HepG2 (cell line): ENCODE measurements at regions not wholly inside any gene's neighbourhood (a gene's known extent, or its start where the extent isn't known, plus 50 kb on each side); places are given as distances from the start of the nearest gene placed in this dataset.

Experiments
- ELF1 ChIP-seq: sonication (generic); formaldehyde crosslinking; IDR thresholded peaks from 2 replicates; pipeline ENCODE4 v1.4.0; 2020; ENCODE audit warnings: missing genetic modification reagents
- ELF3 ChIP-seq: IDR thresholded peaks from 2 replicates; pipeline ENCODE4 v1.6.1; 2016; ENCODE audit warnings: missing genetic modification reagents, missing compliant biosample characterization
- EP300 ChIP-seq, 3 experiments: sonication (generic) in 1 of 3; formaldehyde crosslinking in 1 of 3; IDR thresholded peaks; 2 replicates each; pipeline versions ENCODE4 v1.5.1 to v1.6.1; 2011 to 2020; ENCODE audit warnings: low read depth in 2 of 3, low read length in 2 of 3, borderline replicate concordance in 1 of 3, improper control_type of control experiment in 1 of 3, mild to moderate bottlenecking in 1 of 3, missing genetic modification reagents in 1 of 3, moderate library complexity in 1 of 3
- FOXA1 ChIP-seq, 2 experiments: fragments of 450-650 bp in 1 of 2; sonication (generic) in 1 of 2; formaldehyde crosslinking in 1 of 2; IDR thresholded peaks; 2 replicates each; pipeline versions ENCODE4 v1.4.0 to v1.6.1; 2016 to 2020; ENCODE audit warnings: missing genetic modification reagents in 1 of 2
- GABPA ChIP-seq, 2 experiments: IDR thresholded peaks; 2 replicates each; pipeline ENCODE4 v1.6.1; 2011 to 2016; ENCODE audit warnings: low read depth in 2 of 2, low read length in 1 of 2, missing biosample characterization in 1 of 2, missing genetic modification characterization in 1 of 2
- GATAD2A ChIP-seq: IDR thresholded peaks from 2 replicates; pipeline ENCODE4 v1.6.1; 2016
- IRF2 ChIP-seq: IDR thresholded peaks from 2 replicates; pipeline ENCODE4 v1.6.1; 2018; ENCODE audit warnings: missing genetic modification reagents, missing compliant biosample characterization
- KAT8 ChIP-seq: IDR thresholded peaks from 2 replicates; pipeline ENCODE4 v1.6.1; 2016; ENCODE audit warnings: missing genetic modification reagents, missing compliant biosample characterization
- MIER2 ChIP-seq: IDR thresholded peaks from 2 replicates; pipeline ENCODE4 v1.6.1; 2016; ENCODE audit warnings: missing biosample characterization, missing genetic modification reagents
- MIXL1 ChIP-seq: IDR thresholded peaks from 2 replicates; pipeline ENCODE4 v1.6.1; 2016
- MXD4 ChIP-seq: IDR thresholded peaks from 2 replicates; pipeline ENCODE4 v1.6.1; 2016; ENCODE audit warnings: mild to moderate bottlenecking, missing biosample characterization, missing genetic modification reagents
- NAIF1 ChIP-seq: sonication (generic); formaldehyde crosslinking; IDR thresholded peaks from 2 replicates; pipeline ENCODE4 v1.5.0; 2020; ENCODE audit warnings: mild to moderate bottlenecking, missing genetic modification reagents, borderline replicate concordance
- NFIC ChIP-seq: IDR thresholded peaks from 2 replicates; pipeline ENCODE4 v1.6.1; 2012; ENCODE audit warnings: mild to moderate bottlenecking, low read length, inconsistent platforms
- NFKB2 ChIP-seq: sonication (generic); formaldehyde crosslinking; IDR thresholded peaks from 2 replicates; pipeline ENCODE4 v1.4.0; 2020; ENCODE audit warnings: missing genetic modification reagents, borderline replicate concordance
- ONECUT2 ChIP-seq: sonication (generic); formaldehyde crosslinking; IDR thresholded peaks from 2 replicates; pipeline ENCODE4 v1.4.0; 2020; ENCODE audit warnings: missing genetic modification reagents
- POGZ ChIP-seq: sonication (generic); formaldehyde crosslinking; IDR thresholded peaks from 2 replicates; pipeline ENCODE4 v1.4.0; 2020; ENCODE audit warnings: mild to moderate bottlenecking, missing genetic modification reagents
- RBM22 ChIP-seq: fragments of 200-400 bp; formaldehyde crosslinking; optimal IDR thresholded peaks from 2 replicates; pipeline ENCODE3; 2017; ENCODE audit warnings: mild to moderate bottlenecking, low read length, moderate library complexity
- SAP130 ChIP-seq: IDR thresholded peaks from 2 replicates; pipeline ENCODE4 v1.6.1; 2016; ENCODE audit warnings: low read depth
- SIX1 ChIP-seq: sonication (generic); formaldehyde crosslinking; IDR thresholded peaks from 2 replicates; pipeline ENCODE4 v1.4.0; 2020; ENCODE audit warnings: missing genetic modification reagents, borderline replicate concordance
- SOX13 ChIP-seq, 3 experiments: fragments of 450-650 bp in 1 of 3; sonication (generic) in 1 of 3; formaldehyde crosslinking in 1 of 3; IDR thresholded peaks in 2 of 3; conservative IDR thresholded peaks in 1 of 3; 2 replicates each; pipeline versions ENCODE4 v1.5.0 to v1.6.1; 2016 to 2020; ENCODE audit warnings: antibody characterized with exemption in 1 of 3, mild to moderate bottlenecking in 1 of 3, missing compliant biosample characterization in 1 of 3, missing genetic modification reagents in 1 of 3, moderate library complexity in 1 of 3
- TCF7 ChIP-seq: sonication (generic); IDR thresholded peaks from 2 replicates; pipeline ENCODE4 v1.6.1; 2016; ENCODE audit warnings: antibody characterized with exemption, low read depth
- ZNF614 ChIP-seq: IDR thresholded peaks from 2 replicates; pipeline ENCODE4 v1.6.1; 2018; ENCODE audit warnings: missing biosample characterization, missing genetic modification reagents, inconsistent platforms, borderline replicate concordance
- ZNF644 ChIP-seq: IDR thresholded peaks from 2 replicates; pipeline ENCODE4 v1.6.1; 2016; ENCODE audit warnings: low read depth
- TF ChIP-seq, protein P1 (sequence below): sonication (generic); formaldehyde crosslinking; IDR thresholded peaks from 2 replicates; pipeline ENCODE4 v1.5.1; 2020; ENCODE audit warnings: missing genetic modification reagents, mild to moderate bottlenecking, borderline replicate concordance
- TF ChIP-seq, protein P2 (sequence below): sonication (generic); formaldehyde crosslinking; IDR thresholded peaks from 2 replicates; pipeline ENCODE4 v1.5.0; 2020; ENCODE audit warnings: mild to moderate bottlenecking, missing genetic modification reagents, borderline replicate concordance
- TF ChIP-seq, protein P3 (sequence below): sonication (generic); formaldehyde crosslinking; IDR thresholded peaks from 2 replicates; pipeline ENCODE4 v1.4.0; 2020; ENCODE audit warnings: missing genetic modification reagents

DNA sequence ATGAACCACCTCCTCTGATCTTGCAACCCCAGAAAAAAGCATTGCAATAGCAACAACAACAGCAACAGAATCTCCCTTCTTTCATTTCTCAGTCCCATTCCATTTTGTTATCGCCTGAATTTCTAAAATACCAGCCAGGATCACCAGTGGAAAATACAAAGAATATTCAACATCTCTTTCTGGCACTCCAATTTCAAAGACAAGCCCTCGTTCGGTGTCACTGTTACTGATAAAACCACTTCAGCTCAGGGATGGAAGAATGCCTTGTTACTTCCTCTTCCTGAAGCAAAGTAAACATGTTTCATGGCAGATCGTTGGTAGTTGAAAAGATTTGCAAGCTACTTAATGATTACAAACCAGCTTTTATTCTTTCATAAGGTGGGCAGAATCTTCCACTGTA is 94.0 kb upstream of the SPTLC3 start (continued):
- TF ChIP-seq ONECUT2 (CRISPR knock-in tag), result no peak
- TF ChIP-seq FOXA1 (IDR thresholded peaks at IDR 0.05), result no peak
- TF ChIP-seq FOXA1 (CRISPR knock-in tag; IDR thresholded peaks at IDR 0.05), result peak; percentile 89
- peak; percentile 65 for TF ChIP-seq SAP130 (CRISPR knock-in tag)
- 0 out of 2 replicates have a peak, but pooled peaks have one; percentile 24 for TF ChIP-seq ZNF614 (CRISPR knock-in tag)
- peak; percentile 43; the same call in 1 of the 2 replicates for TF ChIP-seq SIX1 (CRISPR knock-in tag)
- peak; percentile 80 for TF ChIP-seq GATAD2A (CRISPR knock-in tag)
- peak in 1 of 2 experiments; percentile 58; a peak in 2 of 4 replicates for TF ChIP-seq EP300 (IDR thresholded peaks at IDR 0.05; ENCODE audit: low read depth in 2 of 2, low read length in 2 of 2)
- TF ChIP-seq EP300 (CRISPR knock-in tag; IDR thresholded peaks at IDR 0.05; ENCODE audit: borderline replicate concordance), result no peak
- TF ChIP-seq, protein P1, sequence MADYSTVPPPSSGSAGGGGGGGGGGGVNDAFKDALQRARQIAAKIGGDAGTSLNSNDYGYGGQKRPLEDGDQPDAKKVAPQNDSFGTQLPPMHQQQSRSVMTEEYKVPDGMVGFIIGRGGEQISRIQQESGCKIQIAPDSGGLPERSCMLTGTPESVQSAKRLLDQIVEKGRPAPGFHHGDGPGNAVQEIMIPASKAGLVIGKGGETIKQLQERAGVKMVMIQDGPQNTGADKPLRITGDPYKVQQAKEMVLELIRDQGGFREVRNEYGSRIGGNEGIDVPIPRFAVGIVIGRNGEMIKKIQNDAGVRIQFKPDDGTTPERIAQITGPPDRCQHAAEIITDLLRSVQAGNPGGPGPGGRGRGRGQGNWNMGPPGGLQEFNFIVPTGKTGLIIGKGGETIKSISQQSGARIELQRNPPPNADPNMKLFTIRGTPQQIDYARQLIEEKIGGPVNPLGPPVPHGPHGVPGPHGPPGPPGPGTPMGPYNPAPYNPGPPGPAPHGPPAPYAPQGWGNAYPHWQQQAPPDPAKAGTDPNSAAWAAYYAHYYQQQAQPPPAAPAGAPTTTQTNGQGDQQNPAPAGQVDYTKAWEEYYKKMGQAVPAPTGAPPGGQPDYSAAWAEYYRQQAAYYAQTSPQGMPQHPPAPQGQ (CRISPR knock-in tag), result no peak
- no peak for TF ChIP-seq MIER2
- TF ChIP-seq SOX13 (IDR thresholded peaks at IDR 0.05), result peak; percentile 55; the same call in 1 of the 2 replicates
- TF ChIP-seq SOX13 (CRISPR knock-in tag; conservative IDR thresholded peaks at IDR 0.05 in 1 of 2, IDR thresholded peaks at IDR 0.05 in 1 of 2), result peak in 1 of 2 experiments; percentile 84; a peak in 2 of 4 replicates
- TF ChIP-seq IRF2 (CRISPR knock-in tag), result peak; percentile 65; the same call in 1 of the 2 replicates
- peak; percentile 70 for TF ChIP-seq ELF1
- TF ChIP-seq NAIF1 (CRISPR knock-in tag), result no peak
- TF ChIP-seq MXD4, result 0 out of 2 replicates have a peak, but pooled peaks have one; percentile 27
- peak; percentile 75 for TF ChIP-seq POGZ (CRISPR knock-in tag)
- peak; percentile 63; the same call in 1 of the 2 replicates for TF ChIP-seq NFIC
- TF ChIP-seq KAT8 (CRISPR knock-in tag), result peak; percentile 50; the same call in 1 of the 2 replicates
- TF ChIP-seq, protein P2, sequence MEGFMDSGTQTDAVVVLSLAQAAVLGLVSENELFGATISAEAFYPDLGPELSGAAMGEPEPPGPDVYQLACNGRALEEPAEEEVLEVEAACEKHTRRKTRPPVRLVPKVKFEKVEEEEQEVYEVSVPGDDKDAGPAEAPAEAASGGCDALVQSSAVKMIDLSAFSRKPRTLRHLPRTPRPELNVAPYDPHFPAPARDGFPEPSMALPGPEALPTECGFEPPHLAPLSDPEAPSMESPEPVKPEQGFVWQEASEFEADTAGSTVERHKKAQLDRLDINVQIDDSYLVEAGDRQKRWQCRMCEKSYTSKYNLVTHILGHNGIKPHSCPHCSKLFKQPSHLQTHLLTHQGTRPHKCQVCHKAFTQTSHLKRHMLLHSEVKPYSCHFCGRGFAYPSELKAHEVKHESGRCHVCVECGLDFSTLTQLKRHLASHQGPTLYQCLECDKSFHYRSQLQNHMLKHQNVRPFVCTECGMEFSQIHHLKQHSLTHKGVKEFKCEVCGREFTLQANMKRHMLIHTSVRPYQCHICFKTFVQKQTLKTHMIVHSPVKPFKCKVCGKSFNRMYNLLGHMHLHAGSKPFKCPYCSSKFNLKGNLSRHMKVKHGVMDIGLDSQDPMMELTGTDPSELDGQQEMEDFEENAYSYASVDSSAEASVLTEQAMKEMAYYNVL, result 0 out of 2 replicates have a peak, but pooled peaks have one; percentile 56
- TF ChIP-seq GABPA (IDR thresholded peaks at IDR 0.05; ENCODE audit: low read depth, low read length), result no peak
- peak; percentile 77 for TF ChIP-seq GABPA (CRISPR knock-in tag; IDR thresholded peaks at IDR 0.05; ENCODE audit: low read depth)
- peak; percentile 82; the same call in 1 of the 2 replicates for TF ChIP-seq ZNF644 (CRISPR knock-in tag)
- no peak for TF ChIP-seq NFKB2 (CRISPR knock-in tag)
- peak; percentile 60; the same call in 1 of the 2 replicates for TF ChIP-seq MIXL1
- peak; percentile 86 for TF ChIP-seq TCF7
- TF ChIP-seq, protein P3, sequence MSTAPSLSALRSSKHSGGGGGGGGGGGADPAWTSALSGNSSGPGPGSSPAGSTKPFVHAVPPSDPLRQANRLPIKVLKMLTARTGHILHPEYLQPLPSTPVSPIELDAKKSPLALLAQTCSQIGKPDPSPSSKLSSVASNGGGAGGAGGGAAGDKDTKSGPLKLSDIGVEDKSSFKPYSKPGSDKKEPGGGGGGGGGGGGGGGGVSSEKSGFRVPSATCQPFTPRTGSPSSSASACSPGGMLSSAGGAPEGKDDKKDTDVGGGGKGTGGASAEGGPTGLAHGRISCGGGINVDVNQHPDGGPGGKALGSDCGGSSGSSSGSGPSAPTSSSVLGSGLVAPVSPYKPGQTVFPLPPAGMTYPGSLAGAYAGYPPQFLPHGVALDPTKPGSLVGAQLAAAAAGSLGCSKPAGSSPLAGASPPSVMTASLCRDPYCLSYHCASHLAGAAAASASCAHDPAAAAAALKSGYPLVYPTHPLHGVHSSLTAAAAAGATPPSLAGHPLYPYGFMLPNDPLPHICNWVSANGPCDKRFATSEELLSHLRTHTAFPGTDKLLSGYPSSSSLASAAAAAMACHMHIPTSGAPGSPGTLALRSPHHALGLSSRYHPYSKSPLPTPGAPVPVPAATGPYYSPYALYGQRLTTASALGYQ, result peak; percentile 35; the same call in 1 of the 2 replicates
- TF ChIP-seq ELF3, result peak; percentile 99
- TF ChIP-seq RBM22, result no peak
